Spleen (tissue), 11 donors: ENCODE measurements at regions not wholly inside any gene's neighbourhood (a gene's known extent, or its start where the extent isn't known, plus 50 kb on each side); places are given as distances from the start of the nearest gene placed in this dataset.
A peak's percentile ranks its signal among the peaks of the same experiment; 100 is the strongest.

Experiments used
- DNase-seq: peaks from one replicate; pipeline ENCODE4 v3.0.0-alpha.2; 2020
- H3K27ac ChIP-seq, 8 donors: fragments of 200-600 bp; sonication (generic) in 7 of 8; 1 replicate in 4 of 8; 2 replicates in 4 of 8; pipeline versions ENCODE4 v1.5.0 to v1.8.0; 2016 to 2021; ENCODE audit warnings: inconsistent platforms in 4 of 8, mild to moderate bottlenecking in 4 of 8, moderate library complexity in 1 of 8
- H3K27me3 ChIP-seq, 7 donors: fragments of 200-600 bp; sonication (generic) in 6 of 7; replicated peaks in 1 of 7; 1 replicate in 4 of 7; 2 replicates in 3 of 7; pipeline versions ENCODE4 v1.5.0 to v1.8.0; 2016 to 2021; ENCODE audit warnings: inconsistent platforms in 3 of 7, mild to moderate bottlenecking in 1 of 7
- H3K36me3 ChIP-seq, 6 donors: fragments of 200-600 bp; sonication (generic) in 5 of 6; 1 replicate in 4 of 6; 2 replicates in 2 of 6; pipeline versions ENCODE4 v1.5.0 to v1.8.0; 2016 to 2021; ENCODE audit warnings: inconsistent platforms in 2 of 6
- H3K4me1 ChIP-seq, 6 donors: fragments of 200-600 bp; sonication (generic) in 5 of 6; 1 replicate in 3 of 6; 2 replicates in 3 of 6; pipeline versions ENCODE4 v1.5.0 to v1.8.0; 2016 to 2021; ENCODE audit warnings: inconsistent platforms in 3 of 6
- H3K4me3 ChIP-seq, 8 donors: fragments of 200-600 bp; sonication (generic) in 7 of 8; 1 replicate in 4 of 8; 2 replicates in 4 of 8; pipeline versions ENCODE4 v1.5.0 to v1.8.0; 2016 to 2021; ENCODE audit warnings: inconsistent platforms in 4 of 8, mild to moderate bottlenecking in 4 of 8, moderate library complexity in 2 of 8
- H3K9me3 ChIP-seq, 8 donors: fragments of 200-600 bp; sonication (generic) in 7 of 8; 1 replicate in 4 of 8; 2 replicates in 4 of 8; pipeline versions ENCODE4 v1.5.0 to v1.8.0; 2016 to 2021; ENCODE audit warnings: inconsistent platforms in 4 of 8
- POLR2A ChIP-seq, 3 donors: fragments of 450-650 bp; IDR thresholded peaks; one replicate each; pipeline ENCODE4 v1.5.1; 2017; ENCODE audit warnings: antibody characterized with exemption in 3 of 3, mild to moderate bottlenecking in 1 of 3
- POLR2AphosphoS5 ChIP-seq, 3 donors: sonication (generic); formaldehyde crosslinking; IDR thresholded peaks; one replicate each; pipeline ENCODE4 v1.5.1; 2017; ENCODE audit warnings: antibody characterized with exemption in 3 of 3
- WGBS, 5 donors: extraction: QIAGEN DNeasy Blood & Tissue Kit in 3 of 5; methylation state at CpG; one replicate each; pipeline versions ENCODE4 v1.1.5 to v1.1.7; 2013 to 2018; 5-methylcytosine and 5-hydroxymethylcytosine counted together
- intact Hi-C: fragments of 100-400 bp; cut with DNase I; formaldehyde crosslinking; loops from one replicate; pipeline ENCODE4 v1.15.0; 2023; ENCODE audit warnings: low total_unique reads
- TF ChIP-seq, protein P1 (sequence below), 11 experiments: fragments of 200-600 bp in 7 of 11; fragments of 450-650 bp in 4 of 11; sonication (generic) in 4 of 11; IDR thresholded peaks in 8 of 11; conservative IDR thresholded peaks in 3 of 11; 1 replicate in 7 of 11; 2 replicates in 4 of 11; pipeline versions ENCODE4 v1.4.0 to v1.8.0; 2016 to 2021; ENCODE audit warnings: antibody characterized with exemption in 11 of 11, inconsistent platforms in 4 of 11, mild to moderate bottlenecking in 1 of 11
- donor health status: healthy with polysubstance abuse.
- donor health status: DM: no; HTN: no; CAD: no; lungs with moderate emphysema.
- donor health status: DM: no; HTN: no; CAD: no.
- donor health status: Bipolar disorder and iron deficiency.
- donor health status: healthy.
- donor health status: DM: no; HTN: no; CAD: no.
- donor health status: DM: yes; HTN: yes; CAD: no.

DNA sequence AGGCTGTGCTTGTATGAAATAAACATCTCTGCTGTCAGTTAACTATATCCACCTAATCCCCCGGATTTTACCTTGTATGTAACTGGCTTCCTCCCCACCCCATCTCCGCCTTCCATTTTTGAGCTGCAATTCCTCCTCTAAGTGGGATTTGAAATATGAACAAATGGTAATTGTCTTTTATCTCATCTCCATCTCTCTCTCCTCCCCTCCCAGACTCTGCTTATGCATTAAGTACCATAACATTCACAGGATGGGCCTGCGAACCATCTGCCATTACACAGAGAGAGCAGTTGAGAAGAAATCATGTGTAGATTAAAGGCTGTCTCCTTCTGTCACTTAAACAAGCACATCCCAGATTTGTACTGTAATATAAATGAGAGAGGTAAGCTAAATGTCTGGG lies 1169.9 kb downstream of the TYW1 start:
- 38 to 42% (median 41%) methylated on average over 3 of the region's 3 CpGs for WGBS, 5 donors
- peaks cover 0 to 2% (median 0%) of the 10 kb centered on the region in 7 donors for H3K27me3 ChIP-seq

DNA sequence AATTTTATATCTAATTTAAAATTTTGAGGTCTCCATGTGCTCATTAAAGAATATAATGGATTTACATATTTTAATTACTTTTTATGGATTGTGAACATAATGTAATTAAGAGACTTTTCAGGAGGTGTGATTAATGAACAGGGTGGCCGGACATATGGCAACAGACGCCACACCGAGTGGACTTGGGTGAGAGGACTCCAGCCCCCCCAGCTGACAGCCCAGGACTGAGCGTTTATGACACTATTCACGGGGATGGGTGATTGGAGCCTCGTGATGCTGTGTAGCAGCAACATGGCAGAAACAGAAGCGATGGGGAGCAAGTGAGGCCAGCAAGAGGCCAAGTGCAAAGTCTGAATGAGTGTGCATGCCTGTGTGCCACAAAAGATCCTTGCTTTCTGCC lies 1176.9 kb downstream of the TYW1 start:
- DNase-seq: no peak
- no peak overlapping the region for H3K4me3 ChIP-seq
- H3K36me3 ChIP-seq: no peaks in the 10 kb centered on the region
- peaks cover 0 to 5% (median 0%) of the 10 kb centered on the region in 7 donors for H3K27me3 ChIP-seq
- H3K27ac ChIP-seq: no peak overlapping the region
- intact Hi-C loops: no loop called here
- no peak for TF ChIP-seq POLR2A (IDR thresholded peaks at IDR 0.05)
- TF ChIP-seq POLR2AphosphoS5 (IDR thresholded peaks at IDR 0.05): no peak
- TF ChIP-seq, protein P1, sequence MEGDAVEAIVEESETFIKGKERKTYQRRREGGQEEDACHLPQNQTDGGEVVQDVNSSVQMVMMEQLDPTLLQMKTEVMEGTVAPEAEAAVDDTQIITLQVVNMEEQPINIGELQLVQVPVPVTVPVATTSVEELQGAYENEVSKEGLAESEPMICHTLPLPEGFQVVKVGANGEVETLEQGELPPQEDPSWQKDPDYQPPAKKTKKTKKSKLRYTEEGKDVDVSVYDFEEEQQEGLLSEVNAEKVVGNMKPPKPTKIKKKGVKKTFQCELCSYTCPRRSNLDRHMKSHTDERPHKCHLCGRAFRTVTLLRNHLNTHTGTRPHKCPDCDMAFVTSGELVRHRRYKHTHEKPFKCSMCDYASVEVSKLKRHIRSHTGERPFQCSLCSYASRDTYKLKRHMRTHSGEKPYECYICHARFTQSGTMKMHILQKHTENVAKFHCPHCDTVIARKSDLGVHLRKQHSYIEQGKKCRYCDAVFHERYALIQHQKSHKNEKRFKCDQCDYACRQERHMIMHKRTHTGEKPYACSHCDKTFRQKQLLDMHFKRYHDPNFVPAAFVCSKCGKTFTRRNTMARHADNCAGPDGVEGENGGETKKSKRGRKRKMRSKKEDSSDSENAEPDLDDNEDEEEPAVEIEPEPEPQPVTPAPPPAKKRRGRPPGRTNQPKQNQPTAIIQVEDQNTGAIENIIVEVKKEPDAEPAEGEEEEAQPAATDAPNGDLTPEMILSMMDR (IDR thresholded peaks at IDR 0.05 in 8 of 11, conservative IDR thresholded peaks at IDR 0.05 in 3 of 11): no peak
- H3K4me1 ChIP-seq: no peaks in the 10 kb centered on the region
- 76 to 90% (median 84%) methylated on average over 7 of the region's 7 CpGs for WGBS, 5 donors
- H3K9me3 ChIP-seq: no peaks in the 10 kb centered on the region

More for the DNA sequence above, 1169.9 kb downstream of the TYW1 start:
- TF ChIP-seq POLR2A (IDR thresholded peaks at IDR 0.05): no peak
- TF ChIP-seq, protein P1 (IDR thresholded peaks at IDR 0.05 in 8 of 11, conservative IDR thresholded peaks at IDR 0.05 in 3 of 11): no peak
- TF ChIP-seq POLR2AphosphoS5 (IDR thresholded peaks at IDR 0.05): no peak
- intact Hi-C loops: loop anchor here (10.0 kb wide), 1 partner anchor 542 kb away; no protein-coding TSS in a partner anchor
- H3K27ac ChIP-seq: no peak overlapping the region
- H3K9me3 ChIP-seq: peaks cover 0 to 9% (median 0%) of the 10 kb centered on the region in 8 donors
- no peak overlapping the region for H3K4me3 ChIP-seq
- no peaks in the 10 kb centered on the region for H3K36me3 ChIP-seq
- DNase-seq: no peak
- H3K4me1 ChIP-seq: no peaks in the 10 kb centered on the region

DNA sequence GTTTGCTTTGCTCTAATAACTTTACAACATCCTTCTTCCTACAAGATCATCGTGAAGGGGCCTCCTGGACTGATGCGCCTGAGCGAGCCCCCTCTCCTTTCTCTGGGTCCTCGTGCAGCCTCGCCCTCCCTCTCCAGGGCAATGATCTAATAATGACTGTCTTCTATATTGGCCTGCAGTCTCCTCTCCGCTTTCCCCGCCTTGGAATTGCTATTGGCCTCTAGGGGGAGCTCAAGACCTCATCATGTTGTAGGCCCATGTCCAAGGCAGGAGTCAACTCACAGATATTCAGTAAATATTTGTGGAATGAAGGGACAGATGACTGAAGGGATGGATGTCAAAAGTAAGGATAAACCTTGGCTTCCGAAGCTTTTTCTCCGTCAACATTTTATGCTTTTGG lies 1180.3 kb downstream of the TYW1 start:
- TF ChIP-seq POLR2AphosphoS5 (IDR thresholded peaks at IDR 0.05): no peak
- TF ChIP-seq, protein P1 (IDR thresholded peaks at IDR 0.05 in 8 of 11, conservative IDR thresholded peaks at IDR 0.05 in 3 of 11): peak in 10 of 11 experiments; percentile 20 to 73 (median 58)
- Histone ChIP-seq H3K36me3 (no peaks in the 10 kb centered on the region), H3K4me3 (no peak overlapping the region), H3K27ac (no peak overlapping the region), H3K27me3 (peaks cover 0 to 5% (median 0%) of the 10 kb centered on the region in 7 donors), H3K4me1 (no peaks in the 10 kb centered on the region), H3K9me3 (no peaks in the 10 kb centered on the region)
- no peak for DNase-seq
- WGBS, 5 donors: 23 to 37% (median 32%) methylated on average over 8 to 9 of the region's 9 CpGs
- intact Hi-C loops: no loop called here

DNA sequence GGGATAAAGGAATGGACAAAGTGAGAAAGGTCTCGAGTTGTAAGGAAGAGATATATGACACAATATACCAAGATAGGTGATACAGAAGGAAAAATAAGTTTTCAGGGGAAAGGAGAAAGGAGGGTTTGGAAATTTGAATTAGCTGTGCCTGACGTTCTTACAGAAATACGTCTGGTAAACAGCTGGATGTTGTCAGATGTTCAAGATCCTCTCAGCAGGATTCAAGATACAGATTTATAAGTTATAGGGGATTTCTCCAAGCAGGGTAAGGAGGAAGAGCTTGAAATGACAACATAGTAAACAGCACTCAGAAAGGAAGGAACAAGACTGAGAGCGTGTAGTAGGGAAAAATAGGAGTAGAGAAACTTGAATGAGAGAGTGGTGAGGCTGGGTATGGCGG lies 1184.1 kb downstream of the TYW1 start:
- WGBS, 5 donors: 66 to 82% (median 76%) methylated on average over 5 of the region's 5 CpGs
- DNase-seq: no peak
- H3K27me3 ChIP-seq: no peaks in the 10 kb centered on the region
- H3K4me1 ChIP-seq: no peaks in the 10 kb centered on the region
- TF ChIP-seq POLR2AphosphoS5 (IDR thresholded peaks at IDR 0.05): no peak
- TF ChIP-seq, protein P1 (IDR thresholded peaks at IDR 0.05 in 8 of 11, conservative IDR thresholded peaks at IDR 0.05 in 3 of 11): no peak
- H3K9me3 ChIP-seq: peaks cover 0 to 10% (median 0%) of the 10 kb centered on the region in 8 donors
- H3K36me3 ChIP-seq: no peaks in the 10 kb centered on the region
- H3K27ac ChIP-seq: no peak overlapping the region
- H3K4me3 ChIP-seq: no peak overlapping the region
- intact Hi-C loops: no loop called here
